ENCODE measurements at regions not wholly inside any gene's neighbourhood (a gene's known extent, or its start where the extent isn't known, plus 50 kb on each side); places are given as distances from the start of the nearest gene placed in this dataset.
A peak's percentile ranks its signal among the peaks of the same experiment; 100 is the strongest.

GRCh38 chr1:42040159-42040558, 113.1 kb upstream of the GUCA2B start:
- no peak for DNase-seq
- Histone ChIP-seq H3K9me3 (ENCODE audit: low read length) (no peaks in the 10 kb centered on the region), H4K20me1 (ENCODE audit: insufficient read depth, low read depth, low read length) (no peaks in the 10 kb centered on the region), H3K27ac (ENCODE audit: low read length) (no peak overlapping the region), H2AFZ (ENCODE audit: low read length) (no peak overlapping the region), H3K27me3 (ENCODE audit: low read length) (no peaks in the 10 kb centered on the region), H3K4me1 (ENCODE audit: low read length) (peaks cover 9% of the 10 kb centered on the region), H3K79me2 (ENCODE audit: low read length) (no peaks in the 10 kb centered on the region), H3K4me3 (ENCODE audit: low read length) (no peak overlapping the region), H3K36me3 (ENCODE audit: insufficient read depth, low read length) (no peaks in the 10 kb centered on the region), H3K9ac (ENCODE audit: low read length) (no peak overlapping the region), H3K9me2 (replicated peaks; ENCODE audit: insufficient read depth, low read length) (no peaks in the 10 kb centered on the region), H3K4me2 (ENCODE audit: low read depth, low read length, poor library complexity, severe bottlenecking) (no peak overlapping the region)

DNA sequence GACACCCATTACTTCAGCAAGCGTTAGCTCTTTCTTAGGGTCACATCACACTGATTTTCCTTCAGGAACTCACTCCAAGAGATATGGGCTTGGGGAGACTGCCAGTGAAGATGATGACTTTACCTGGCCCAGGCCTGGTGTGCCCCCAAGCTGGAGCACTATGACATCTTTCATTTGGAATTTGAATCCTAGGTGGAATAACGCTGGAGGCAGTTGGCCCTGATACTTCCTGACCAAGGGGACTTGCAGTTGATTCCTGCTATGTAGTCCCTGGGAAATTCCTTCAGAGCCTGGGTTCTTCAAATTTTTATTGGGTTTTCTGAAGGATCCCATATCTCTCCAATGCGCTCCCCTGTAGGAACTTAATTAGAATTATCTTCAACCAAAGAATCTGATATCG, 114.9 kb upstream of the GUCA2B start:
- Histone ChIP-seq H3K9me2 (replicated peaks; ENCODE audit: insufficient read depth, low read length) (no peaks in the 10 kb centered on the region), H4K20me1 (ENCODE audit: insufficient read depth, low read depth, low read length) (no peaks in the 10 kb centered on the region), H3K79me2 (ENCODE audit: low read length) (no peaks in the 10 kb centered on the region), H3K9ac (ENCODE audit: low read length) (no peak overlapping the region), H3K4me2 (ENCODE audit: low read depth, low read length, poor library complexity, severe bottlenecking) (no peak overlapping the region), H3K27ac (ENCODE audit: low read length) (no peak overlapping the region), H2AFZ (ENCODE audit: low read length) (no peak overlapping the region), H3K9me3 (ENCODE audit: low read length) (no peaks in the 10 kb centered on the region), H3K4me3 (ENCODE audit: low read length) (no peak overlapping the region), H3K27me3 (ENCODE audit: low read length) (no peaks in the 10 kb centered on the region), H3K4me1 (ENCODE audit: low read length) (peaks cover 14% of the 10 kb centered on the region), H3K36me3 (ENCODE audit: insufficient read depth, low read length) (no peaks in the 10 kb centered on the region)
- no peak for DNase-seq

DNA sequence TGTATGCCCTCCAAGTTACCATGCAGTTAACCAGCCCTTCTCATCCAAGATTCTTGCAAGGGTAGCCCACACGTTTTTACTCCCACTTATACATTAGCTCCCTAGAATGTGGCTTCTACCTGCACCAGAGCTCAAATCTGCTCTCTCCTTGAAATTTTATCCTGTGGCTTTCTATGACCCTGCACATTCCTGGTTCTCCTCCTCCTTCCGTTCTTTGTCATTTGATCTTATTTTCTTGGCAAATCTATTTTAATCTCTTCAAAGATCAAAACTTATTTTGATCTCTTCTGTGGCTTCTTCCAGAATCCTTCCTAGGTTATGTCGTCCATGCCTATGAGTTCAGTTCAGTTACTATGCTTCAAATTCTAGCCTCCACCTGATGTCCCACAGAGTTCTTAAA, 115.6 kb upstream of the GUCA2B start:
- no peak overlapping the region for H3K4me2 ChIP-seq (ENCODE audit: low read depth, low read length, poor library complexity, severe bottlenecking)
- no peak overlapping the region for H2AFZ ChIP-seq (ENCODE audit: low read length)
- peaks cover 14% of the 10 kb centered on the region for H3K4me1 ChIP-seq (ENCODE audit: low read length)
- H3K9me2 ChIP-seq (replicated peaks; ENCODE audit: insufficient read depth, low read length), result no peaks in the 10 kb centered on the region
- no peaks in the 10 kb centered on the region for H3K36me3 ChIP-seq (ENCODE audit: insufficient read depth, low read length)
- H3K27ac ChIP-seq (ENCODE audit: low read length), result no peak overlapping the region
- H3K9ac ChIP-seq (ENCODE audit: low read length), result no peak overlapping the region
- H3K79me2 ChIP-seq (ENCODE audit: low read length), result no peaks in the 10 kb centered on the region
- H3K4me3 ChIP-seq (ENCODE audit: low read length), result no peak overlapping the region
- no peak for DNase-seq
- no peaks in the 10 kb centered on the region for H3K9me3 ChIP-seq (ENCODE audit: low read length)
- H4K20me1 ChIP-seq (ENCODE audit: insufficient read depth, low read depth, low read length), result no peaks in the 10 kb centered on the region
- no peaks in the 10 kb centered on the region for H3K27me3 ChIP-seq (ENCODE audit: low read length)

GRCh38 chr1:42037161-42037560, 116.0 kb upstream of the GUCA2B start:
- no peak overlapping the region for H3K4me2 ChIP-seq (ENCODE audit: low read depth, low read length, poor library complexity, severe bottlenecking)
- no peak overlapping the region for H3K9ac ChIP-seq (ENCODE audit: low read length)
- H3K9me3 ChIP-seq (ENCODE audit: low read length), result no peaks in the 10 kb centered on the region
- H3K4me3 ChIP-seq (ENCODE audit: low read length), result no peak overlapping the region
- H2AFZ ChIP-seq (ENCODE audit: low read length), result no peak overlapping the region
- no peaks in the 10 kb centered on the region for H3K36me3 ChIP-seq (ENCODE audit: insufficient read depth, low read length)
- H4K20me1 ChIP-seq (ENCODE audit: insufficient read depth, low read depth, low read length), result no peaks in the 10 kb centered on the region
- H3K27me3 ChIP-seq (ENCODE audit: low read length), result no peaks in the 10 kb centered on the region
- DNase-seq, result no peak
- peaks cover 14% of the 10 kb centered on the region for H3K4me1 ChIP-seq (ENCODE audit: low read length)
- H3K27ac ChIP-seq (ENCODE audit: low read length), result no peak overlapping the region
- H3K9me2 ChIP-seq (replicated peaks; ENCODE audit: insufficient read depth, low read length), result no peaks in the 10 kb centered on the region
- no peaks in the 10 kb centered on the region for H3K79me2 ChIP-seq (ENCODE audit: low read length)

- Histone ChIP-seq H2AFZ (ENCODE audit: low read length) (peak overlapping the region; percentile 94; the same call in 1 of the 2 replicates), H3K9me2 (replicated peaks; ENCODE audit: insufficient read depth, low read length) (no peaks in the 10 kb centered on the region), H3K79me2 (ENCODE audit: low read length) (no peaks in the 10 kb centered on the region), H3K4me2 (ENCODE audit: low read depth, low read length, poor library complexity, severe bottlenecking) (peak overlapping the region; percentile 73), H3K36me3 (ENCODE audit: insufficient read depth, low read length) (no peaks in the 10 kb centered on the region), H3K27ac (ENCODE audit: low read length) (no peak overlapping the region), H3K9me3 (ENCODE audit: low read length) (no peaks in the 10 kb centered on the region), H3K4me3 (ENCODE audit: low read length) (peak overlapping the region; percentile 80), H4K20me1 (ENCODE audit: insufficient read depth, low read depth, low read length) (no peaks in the 10 kb centered on the region), H3K27me3 (ENCODE audit: low read length) (no peaks in the 10 kb centered on the region), H3K4me1 (ENCODE audit: low read length) (peaks cover 14% of the 10 kb centered on the region), H3K9ac (ENCODE audit: low read length) (peak overlapping the region; percentile 72)
- peak; percentile 94 for DNase-seq
Observed at GRCh38 chr1:42035830-42036604, 117.2 kb upstream of the GUCA2B start.

- no peaks in the 10 kb centered on the region for H3K27me3 ChIP-seq (ENCODE audit: low read length)
- H3K9me3 ChIP-seq (ENCODE audit: low read length), result no peaks in the 10 kb centered on the region
- H3K4me3 ChIP-seq (ENCODE audit: low read length), result peak overlapping the region; percentile 80
- H3K4me2 ChIP-seq (ENCODE audit: low read depth, low read length, poor library complexity, severe bottlenecking), result peak overlapping the region; percentile 92
- peak; percentile 78 for DNase-seq
- H3K27ac ChIP-seq (ENCODE audit: low read length), result no peak overlapping the region
- H3K79me2 ChIP-seq (ENCODE audit: low read length), result no peaks in the 10 kb centered on the region
- no peaks in the 10 kb centered on the region for H3K9me2 ChIP-seq (replicated peaks; ENCODE audit: insufficient read depth, low read length)
- H3K4me1 ChIP-seq (ENCODE audit: low read length), result peaks cover 14% of the 10 kb centered on the region
- H2AFZ ChIP-seq (ENCODE audit: low read length), result peak overlapping the region; percentile 71; the same call in 1 of the 2 replicates
- H4K20me1 ChIP-seq (ENCODE audit: insufficient read depth, low read depth, low read length), result no peaks in the 10 kb centered on the region
- H3K36me3 ChIP-seq (ENCODE audit: insufficient read depth, low read length), result no peaks in the 10 kb centered on the region
- H3K9ac ChIP-seq (ENCODE audit: low read length), result peak overlapping the region; percentile 64
Observed at GRCh38 chr1:42035205-42035829, 116.6 kb upstream of the HIVEP3 start.

DNA sequence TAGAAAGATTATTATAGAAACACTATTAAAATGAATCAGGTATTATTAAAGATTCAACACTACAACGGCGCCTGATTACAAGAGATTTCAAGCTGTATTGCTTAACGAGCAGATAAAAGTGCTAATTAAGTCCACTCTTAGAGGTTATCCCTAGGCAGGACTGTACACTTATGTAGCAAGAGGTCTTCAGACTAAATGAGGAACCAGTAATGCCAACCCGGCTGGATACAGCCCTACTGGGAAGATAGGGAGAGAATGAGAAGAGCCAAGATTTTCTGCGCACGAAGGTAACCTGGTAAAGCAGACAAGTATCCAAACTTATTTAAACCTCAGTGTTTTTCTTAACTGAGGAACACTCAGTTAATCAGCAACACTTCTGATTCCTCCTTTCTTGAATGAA, 115.7 kb upstream of the HIVEP3 start:
- peak overlapping the region; percentile 92 for H3K4me2 ChIP-seq (ENCODE audit: low read depth, low read length, poor library complexity, severe bottlenecking)
- DNase-seq, result no peak
- H3K4me1 ChIP-seq (ENCODE audit: low read length), result peaks cover 14% of the 10 kb centered on the region
- no peaks in the 10 kb centered on the region for H3K9me2 ChIP-seq (replicated peaks; ENCODE audit: insufficient read depth, low read length)
- no peaks in the 10 kb centered on the region for H3K36me3 ChIP-seq (ENCODE audit: insufficient read depth, low read length)
- no peak overlapping the region for H3K4me3 ChIP-seq (ENCODE audit: low read length)
- no peak overlapping the region for H3K27ac ChIP-seq (ENCODE audit: low read length)
- no peaks in the 10 kb centered on the region for H3K9me3 ChIP-seq (ENCODE audit: low read length)
- H3K9ac ChIP-seq (ENCODE audit: low read length), result no peak overlapping the region
- H3K27me3 ChIP-seq (ENCODE audit: low read length), result no peaks in the 10 kb centered on the region
- H4K20me1 ChIP-seq (ENCODE audit: insufficient read depth, low read depth, low read length), result no peaks in the 10 kb centered on the region
- no peak overlapping the region for H2AFZ ChIP-seq (ENCODE audit: low read length)
- H3K79me2 ChIP-seq (ENCODE audit: low read length), result no peaks in the 10 kb centered on the region

DNA sequence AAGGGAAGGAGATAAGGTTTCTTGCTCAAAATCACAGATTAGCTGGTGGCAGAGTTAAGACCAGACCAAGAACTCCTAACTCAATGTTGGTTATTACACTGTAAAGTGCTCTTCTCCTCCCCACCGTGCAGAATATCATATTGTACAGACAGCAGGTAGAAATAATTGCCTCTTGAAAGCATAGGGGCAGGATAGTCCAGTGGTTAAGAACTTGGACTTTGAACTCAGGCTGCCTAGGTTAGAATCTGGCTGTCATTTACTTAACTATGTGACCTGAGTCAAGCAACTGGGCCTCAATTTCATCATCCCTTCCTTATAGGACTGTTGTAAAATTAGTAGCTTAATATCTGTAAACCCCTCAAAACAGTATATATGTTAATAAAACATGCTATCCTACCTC, 114.9 kb upstream of the HIVEP3 start:
- Histone ChIP-seq H3K79me2 (ENCODE audit: low read length) (no peaks in the 10 kb centered on the region), H3K9me2 (replicated peaks; ENCODE audit: insufficient read depth, low read length) (no peaks in the 10 kb centered on the region), H3K4me2 (ENCODE audit: low read depth, low read length, poor library complexity, severe bottlenecking) (no peak overlapping the region), H3K4me1 (ENCODE audit: low read length) (peaks cover 14% of the 10 kb centered on the region), H2AFZ (ENCODE audit: low read length) (no peak overlapping the region), H4K20me1 (ENCODE audit: insufficient read depth, low read depth, low read length) (no peaks in the 10 kb centered on the region), H3K4me3 (ENCODE audit: low read length) (no peak overlapping the region), H3K9me3 (ENCODE audit: low read length) (no peaks in the 10 kb centered on the region), H3K27ac (ENCODE audit: low read length) (no peak overlapping the region), H3K36me3 (ENCODE audit: insufficient read depth, low read length) (no peaks in the 10 kb centered on the region), H3K9ac (ENCODE audit: low read length) (no peak overlapping the region), H3K27me3 (ENCODE audit: low read length) (no peaks in the 10 kb centered on the region)
- no peak for DNase-seq

All from Karpas-422 (cell line).